H9 (cell line): ENCODE measurements at regions not wholly inside any gene's neighbourhood (a gene's known extent, or its start where the extent isn't known, plus 50 kb on each side); places are given as distances from the start of the nearest gene placed in this dataset.

Experiments
- DNase-seq: peaks from one replicate; pipeline ENCODE4 v3.0.0-alpha.2; 2017
- H2AFZ ChIP-seq: one replicate; pipeline ENCODE4 v1.6.1; 2013; ENCODE audit warnings: mild to moderate bottlenecking, low read length, control low read depth, moderate library complexity
- H2AK5ac ChIP-seq: 2 replicates; pipeline ENCODE4 v1.6.1; 2013; ENCODE audit warnings: low read length, control low read depth, mixed read lengths; ENCODE audit not compliant: insufficient read length
- H2BK120ac ChIP-seq: one replicate; pipeline ENCODE4 v1.6.1; 2013; ENCODE audit warnings: low read depth, mild to moderate bottlenecking, low read length, control low read depth, inconsistent platforms; ENCODE audit not compliant: poor library complexity, severe bottlenecking
- H2BK12ac ChIP-seq: 2 replicates; pipeline ENCODE4 v1.6.1; 2013; ENCODE audit warnings: low read length, control low read depth, mixed read lengths, low read depth; ENCODE audit not compliant: insufficient read length
- H2BK15ac ChIP-seq: 2 replicates; pipeline ENCODE4 v1.6.1; 2013; ENCODE audit warnings: low read depth, low read length, control low read depth
- H2BK20ac ChIP-seq: one replicate; pipeline ENCODE4 v1.6.1; 2013; ENCODE audit warnings: low read depth, mild to moderate bottlenecking, low read length, control low read depth, inconsistent platforms; ENCODE audit not compliant: poor library complexity, severe bottlenecking
- H2BK5ac ChIP-seq: 2 replicates; pipeline ENCODE4 v1.6.1; 2013; ENCODE audit warnings: low read length, control low read depth, mixed read lengths; ENCODE audit not compliant: insufficient read length
- H3K14ac ChIP-seq: 2 replicates; pipeline ENCODE4 v1.6.1; 2013; ENCODE audit warnings: low read length, control low read depth; ENCODE audit not compliant: insufficient read depth
- H3K18ac ChIP-seq: 2 replicates; pipeline ENCODE4 v1.6.1; 2013; ENCODE audit warnings: low read depth, mild to moderate bottlenecking, mixed read lengths, low read length, control low read depth; ENCODE audit not compliant: insufficient read length
- H3K23ac ChIP-seq: 2 replicates; pipeline ENCODE4 v1.6.1; 2013; ENCODE audit warnings: low read length, control low read depth, mixed read lengths, low read depth; ENCODE audit not compliant: insufficient read length
- H3K23me2 ChIP-seq: 2 replicates; pipeline ENCODE4 v1.6.1; 2013; ENCODE audit warnings: low read depth, mild to moderate bottlenecking, mixed read lengths, low read length, control low read depth; ENCODE audit not compliant: insufficient read length, poor library complexity, severe bottlenecking
- H3K27ac ChIP-seq: 2 replicates; pipeline ENCODE4 v1.5.1; 2013; ENCODE audit warnings: low read length, control low read depth, mixed read lengths, low read depth; ENCODE audit not compliant: insufficient read length
- H3K27me3 ChIP-seq: 2 replicates; pipeline ENCODE4 v1.6.1; 2013; ENCODE audit warnings: low read length, control low read depth, inconsistent platforms; ENCODE audit not compliant: insufficient read depth
- H3K4ac ChIP-seq: 2 replicates; pipeline ENCODE4 v1.6.1; 2013; ENCODE audit warnings: low read depth, mild to moderate bottlenecking, control low read depth, inconsistent platforms, low read length, moderate library complexity
- H3K4me1 ChIP-seq: 2 replicates; pipeline ENCODE4 v1.6.1; 2013; ENCODE audit warnings: low read length, control low read depth, inconsistent platforms; ENCODE audit not compliant: insufficient read depth
- H3K4me2 ChIP-seq: 2 replicates; pipeline ENCODE4 v1.6.1; 2013; ENCODE audit warnings: low read length, control low read depth, mixed read lengths; ENCODE audit not compliant: insufficient read length, insufficient read depth
- H3K56ac ChIP-seq: 2 replicates; pipeline ENCODE4 v1.6.1; 2013; ENCODE audit warnings: low read depth, mild to moderate bottlenecking, mixed read lengths, low read length, control low read depth; ENCODE audit not compliant: insufficient read length
- H3K79me1 ChIP-seq: 2 replicates; pipeline ENCODE4 v1.6.1; 2013; ENCODE audit warnings: low read depth, mild to moderate bottlenecking, moderate library complexity, low read length, control low read depth, inconsistent platforms; ENCODE audit not compliant: insufficient read depth, poor library complexity, severe bottlenecking
- H3K79me2 ChIP-seq: 2 replicates; pipeline ENCODE4 v1.6.1; 2013; ENCODE audit warnings: low read length, control low read depth, inconsistent platforms; ENCODE audit not compliant: insufficient read depth
- H3K9ac ChIP-seq: 2 replicates; pipeline ENCODE4 v1.6.1; 2013; ENCODE audit warnings: low read length, control low read depth, mixed read lengths; ENCODE audit not compliant: insufficient read length; ENCODE audit errors: extremely low read depth
- H3K9me3 ChIP-seq: one replicate; pipeline ENCODE4 v1.6.1; 2013; ENCODE audit warnings: low read depth, low read length, inconsistent platforms; ENCODE audit not compliant: control insufficient read depth
- H3T11ph ChIP-seq: one replicate; pipeline ENCODE4 v1.6.1; 2013; ENCODE audit warnings: mild to moderate bottlenecking, low read length, control low read depth, inconsistent platforms
- H4K20me1 ChIP-seq: one replicate; pipeline ENCODE4 v1.6.1; 2013; ENCODE audit not compliant: control insufficient read depth, insufficient read length, insufficient read depth
- H4K5ac ChIP-seq: 2 replicates; pipeline ENCODE4 v1.6.1; 2013; ENCODE audit warnings: low read depth, mild to moderate bottlenecking, mixed read lengths, low read length, control low read depth; ENCODE audit not compliant: insufficient read length
- H4K8ac ChIP-seq: replicated peaks from 2 replicates; pipeline ENCODE4 v1.6.1; 2013; ENCODE audit warnings: low read length, control low read depth, mixed read lengths, low read depth; ENCODE audit not compliant: insufficient read length
- H4K91ac ChIP-seq: 2 replicates; pipeline ENCODE4 v1.6.1; 2013; ENCODE audit warnings: low read depth, mild to moderate bottlenecking, moderate library complexity, mixed read lengths, low read length, control low read depth; ENCODE audit not compliant: insufficient read length
- H3K27ac Mint-ChIP-seq, 3 experiments: 2 replicates in 2 of 3; 3 replicates in 1 of 3; pipeline ENCODE4 v1.8.0; 2020 to 2021; ENCODE audit warnings: mixed read lengths in 3 of 3, mild to moderate bottlenecking in 1 of 3, moderate library complexity in 1 of 3
- H3K27me3 Mint-ChIP-seq: 2 replicates; pipeline ENCODE4 v1.8.0; 2021; ENCODE audit warnings: low read depth, mild to moderate bottlenecking, moderate library complexity, mixed read lengths
- H3K36me3 Mint-ChIP-seq, 3 experiments: 2 replicates in 2 of 3; 3 replicates in 1 of 3; pipeline ENCODE4 v1.8.0; 2020 to 2021; ENCODE audit warnings: low read depth in 3 of 3, mixed read lengths in 3 of 3; ENCODE audit not compliant: insufficient read depth in 1 of 3
- H3K4me1 Mint-ChIP-seq, 2 experiments: 2 replicates each; pipeline ENCODE4 v1.8.0; 2020; ENCODE audit warnings: mixed read lengths in 2 of 2
- H3K4me3 Mint-ChIP-seq, 2 experiments: 2 replicates in 1 of 2; 3 replicates in 1 of 2; pipeline ENCODE4 v1.8.0; 2020 to 2021; ENCODE audit warnings: mild to moderate bottlenecking in 2 of 2, mixed read lengths in 2 of 2, moderate library complexity in 1 of 2
- H3K9me3 Mint-ChIP-seq, 2 experiments: 2 replicates in 1 of 2; 3 replicates in 1 of 2; pipeline ENCODE4 v1.8.0; 2020; ENCODE audit warnings: mild to moderate bottlenecking in 2 of 2, mixed read lengths in 2 of 2, moderate library complexity in 1 of 2
- CTCF ChIP-seq: fragments of 200-600 bp; sonication (generic); conservative IDR thresholded peaks from 3 replicates; pipeline ENCODE4 v1.8.0; 2021; ENCODE audit warnings: antibody characterized with exemption, mild to moderate bottlenecking
- WGBS: extraction: QIAGEN DNeasy Blood & Tissue Kit; methylation state at CpG from one replicate; pipeline ENCODE4 v1.1.7; 2013; ENCODE audit warnings: missing lambda C conversion rate, low lambda C conversion rate, mixed read lengths; ENCODE audit not compliant: insufficient read length; ENCODE audit errors: extremely low coverage; 5-methylcytosine and 5-hydroxymethylcytosine counted together

- Histone ChIP-seq H2AFZ (no peak overlapping the region), H3K79me1 (no peaks in the 10 kb centered on the region), H2AK5ac (no peak overlapping the region), H3K4ac (no peak overlapping the region), H3T11ph (no peak overlapping the region), H4K20me1 (no peaks in the 10 kb centered on the region), H3K27ac (no peak overlapping the region), H2BK15ac (no peak overlapping the region), H4K8ac (no peak overlapping the region), H3K14ac (no peak overlapping the region), H3K4me1 (no peaks in the 10 kb centered on the region), H3K27me3 (no peaks in the 10 kb centered on the region), H3K18ac (no peak overlapping the region), H3K79me2 (no peaks in the 10 kb centered on the region), H4K5ac (no peak overlapping the region), H3K23me2 (no peaks in the 10 kb centered on the region), H3K56ac (no peak overlapping the region), H3K9ac (no peak overlapping the region), H3K9me3 (no peaks in the 10 kb centered on the region), H2BK5ac (no peak overlapping the region), H2BK20ac (no peak overlapping the region), H3K4me2 (no peak overlapping the region), H3K23ac (no peak overlapping the region), H2BK120ac (no peak overlapping the region), H2BK12ac (no peak overlapping the region), H4K91ac (no peak overlapping the region)
- no peak for TF ChIP-seq CTCF
- H3K27ac Mint-ChIP-seq: no peak overlapping the region; a peak in 1 of 7 replicates
- H3K9me3 Mint-ChIP-seq: no peaks in the 10 kb centered on the region
- WGBS: no CpG with 5 or more reads among the region's 8 CpGs
- peaks cover 3% of the 10 kb centered on the region in 2 experiments; a peak in 3 of 4 replicates for H3K4me1 Mint-ChIP-seq
- no peaks in the 10 kb centered on the region for H3K27me3 Mint-ChIP-seq
- no peak overlapping the region for H3K4me3 Mint-ChIP-seq
- no peak for DNase-seq
- H3K36me3 Mint-ChIP-seq: no peaks in the 10 kb centered on the region
Observed at GRCh38 chr4:179751669-179752068, 2309.4 kb upstream of the AGA start.
